ENCODE measurements at regions not wholly inside any gene's neighbourhood (a gene's known extent, or its start where the extent isn't known, plus 50 kb on each side); places are given as distances from the start of the nearest gene placed in this dataset.

- no peak for DNase-seq
Observed at GRCh38 chr2:3138621-3139020, 239.0 kb downstream of the EIPR1 start.

GRCh38 chr2:3137651-3138300 lies 239.8 kb downstream of the EIPR1 start:
- no peak for DNase-seq

- no peak for DNase-seq
Observed at GRCh38 chr2:3135676-3136075, 241.9 kb downstream of the EIPR1 start.

- no peak for DNase-seq
Observed at GRCh38 chr2:3134026-3134571, 243.5 kb downstream of the EIPR1 start.

GRCh38 chr2:3132966-3133365 lies 244.7 kb downstream of the EIPR1 start:
- no peak for DNase-seq

GRCh38 chr2:3132466-3132865 lies 245.2 kb downstream of the EIPR1 start:
- no peak for DNase-seq

GRCh38 chr2:3131636-3132326 lies 245.8 kb downstream of the EIPR1 start:
- DNase-seq, result no peak

GRCh38 chr2:3130889-3131635 lies 246.6 kb downstream of the EIPR1 start:
- DNase-seq, result no peak

GRCh38 chr2:3130444-3130843 lies 247.2 kb downstream of the EIPR1 start:
- no peak for DNase-seq

- DNase-seq, result no peak
Observed at GRCh38 chr2:3129867-3130266, 247.8 kb downstream of the EIPR1 start.

- DNase-seq, result no peak
Observed at GRCh38 chr2:3128786-3129185, 248.8 kb downstream of the EIPR1 start.

- no peak for DNase-seq
Observed at GRCh38 chr2:3127710-3128109, 249.9 kb downstream of the EIPR1 start.

- no peak for DNase-seq
Observed at GRCh38 chr2:3126911-3127621, 250.6 kb downstream of the EIPR1 start.

- DNase-seq, result no peak
Observed at GRCh38 chr2:3126171-3126910, 251.3 kb downstream of the EIPR1 start.

GRCh38 chr2:3125761-3126130 lies 251.9 kb downstream of the EIPR1 start:
- no peak for DNase-seq

- no peak for DNase-seq
Observed at GRCh38 chr2:3125001-3125760, 252.4 kb downstream of the EIPR1 start.

- DNase-seq, result no peak
Observed at GRCh38 chr2:3122525-3122924, 255.1 kb downstream of the EIPR1 start.

GRCh38 chr2:3121601-3122000 lies 256.0 kb downstream of the EIPR1 start:
- DNase-seq, result no peak

- DNase-seq, result no peak
Observed at GRCh38 chr2:3117650-3118216, 259.9 kb downstream of the EIPR1 start.

- no peak for DNase-seq
Observed at GRCh38 chr2:3116371-3116770, 261.2 kb downstream of the EIPR1 start.

- no peak for DNase-seq
Observed at GRCh38 chr2:3115301-3116042, 262.1 kb downstream of the EIPR1 start.

Data from activated T-cell treated with anti-CD3 and anti-CD28 coated beads for 4 hours (primary cell).